ENCODE measurements at regions not wholly inside any gene's neighbourhood (a gene's known extent, or its start where the extent isn't known, plus 50 kb on each side); places are given as distances from the start of the nearest gene placed in this dataset.

DNA sequence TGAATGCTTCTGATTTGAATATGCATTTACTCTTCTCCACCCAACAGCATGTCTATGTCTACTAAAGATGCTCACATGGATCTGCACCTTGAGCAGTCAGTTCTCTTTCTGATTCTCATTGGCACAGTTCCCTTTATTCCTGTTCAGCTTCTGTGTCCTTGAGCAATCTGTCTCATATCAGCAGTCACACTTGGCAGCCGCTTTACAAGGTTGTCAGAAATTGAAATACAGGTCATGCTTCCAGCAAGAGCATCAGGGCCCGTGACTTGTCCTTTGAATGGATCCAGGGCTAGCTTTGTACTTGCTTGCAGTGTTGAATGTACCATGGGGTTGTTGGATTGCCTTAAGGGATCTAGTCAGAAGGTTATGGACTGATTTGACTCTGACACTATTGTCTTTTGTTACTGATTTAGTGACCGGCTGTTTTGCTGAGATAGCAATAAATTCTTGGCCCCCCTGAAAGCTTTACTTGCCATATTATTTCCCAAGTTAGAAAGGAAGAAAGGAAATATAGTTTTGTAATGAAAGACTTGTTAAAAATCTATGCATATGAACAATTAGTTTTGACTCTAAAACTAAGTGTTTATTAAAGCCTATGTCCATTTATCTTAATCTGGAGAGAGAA lies 273.4 kb upstream of the ISL1 start:
- no peaks in the 10 kb centered on the region for H3K36me3 ChIP-seq
- TF ChIP-seq, protein P1, sequence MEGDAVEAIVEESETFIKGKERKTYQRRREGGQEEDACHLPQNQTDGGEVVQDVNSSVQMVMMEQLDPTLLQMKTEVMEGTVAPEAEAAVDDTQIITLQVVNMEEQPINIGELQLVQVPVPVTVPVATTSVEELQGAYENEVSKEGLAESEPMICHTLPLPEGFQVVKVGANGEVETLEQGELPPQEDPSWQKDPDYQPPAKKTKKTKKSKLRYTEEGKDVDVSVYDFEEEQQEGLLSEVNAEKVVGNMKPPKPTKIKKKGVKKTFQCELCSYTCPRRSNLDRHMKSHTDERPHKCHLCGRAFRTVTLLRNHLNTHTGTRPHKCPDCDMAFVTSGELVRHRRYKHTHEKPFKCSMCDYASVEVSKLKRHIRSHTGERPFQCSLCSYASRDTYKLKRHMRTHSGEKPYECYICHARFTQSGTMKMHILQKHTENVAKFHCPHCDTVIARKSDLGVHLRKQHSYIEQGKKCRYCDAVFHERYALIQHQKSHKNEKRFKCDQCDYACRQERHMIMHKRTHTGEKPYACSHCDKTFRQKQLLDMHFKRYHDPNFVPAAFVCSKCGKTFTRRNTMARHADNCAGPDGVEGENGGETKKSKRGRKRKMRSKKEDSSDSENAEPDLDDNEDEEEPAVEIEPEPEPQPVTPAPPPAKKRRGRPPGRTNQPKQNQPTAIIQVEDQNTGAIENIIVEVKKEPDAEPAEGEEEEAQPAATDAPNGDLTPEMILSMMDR (IDR thresholded peaks at IDR 0.05): no peak
- no peak for TF ChIP-seq POLR2A (IDR thresholded peaks at IDR 0.05)
- TF ChIP-seq POLR2AphosphoS5 (IDR thresholded peaks at IDR 0.05): no peak
- TF ChIP-seq EP300 (IDR thresholded peaks at IDR 0.05): no peak
- DNase-seq: no peak
- no peak for ATAC-seq (ENCODE audit: low FRiP score in 2 of 2)
- no peaks in the 10 kb centered on the region for H3K9me3 ChIP-seq
- H3K27me3 ChIP-seq: no peaks in the 10 kb centered on the region
- no peak overlapping the region for H3K27ac ChIP-seq
- WGBS, 2 donors: 70 to 72% methylated on average over 3 of the region's 3 CpGs
- no peaks in the 10 kb centered on the region for H3K4me1 ChIP-seq
- H3K4me3 ChIP-seq: no peak overlapping the region

DNA sequence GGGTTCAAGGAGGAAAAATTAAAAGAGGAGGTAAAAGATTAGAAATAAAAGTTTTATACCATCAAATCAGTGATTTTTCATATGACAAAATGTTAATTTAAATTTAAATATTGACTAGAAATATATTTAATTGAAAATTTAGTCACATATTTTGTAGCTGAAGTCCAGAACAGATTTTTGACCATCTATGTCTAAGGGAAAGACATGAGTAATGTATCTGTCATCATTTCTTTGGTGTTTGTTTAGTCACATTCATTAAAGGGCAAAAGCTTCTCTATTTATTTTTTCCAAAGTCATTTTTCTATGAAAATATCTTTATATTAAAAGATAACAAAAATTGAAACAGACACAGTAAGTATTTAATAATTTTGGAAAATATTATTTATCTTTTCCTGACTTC lies 252.0 kb upstream of the ISL1 start:
- no peaks in the 10 kb centered on the region for H3K9me3 ChIP-seq
- H3K4me3 ChIP-seq: no peak overlapping the region
- H3K4me1 ChIP-seq: no peaks in the 10 kb centered on the region
- H3K27me3 ChIP-seq: no peaks in the 10 kb centered on the region
- ATAC-seq (ENCODE audit: low FRiP score in 2 of 2) (no peak), DNase-seq (no peak)
- no peak overlapping the region for H3K27ac ChIP-seq
- no peaks in the 10 kb centered on the region for H3K36me3 ChIP-seq
- TF ChIP-seq POLR2AphosphoS5 (IDR thresholded peaks at IDR 0.05): no peak
- TF ChIP-seq, protein P1 (IDR thresholded peaks at IDR 0.05): no peak
- no peak for TF ChIP-seq POLR2A (IDR thresholded peaks at IDR 0.05)
- no peak for TF ChIP-seq EP300 (IDR thresholded peaks at IDR 0.05)

DNA sequence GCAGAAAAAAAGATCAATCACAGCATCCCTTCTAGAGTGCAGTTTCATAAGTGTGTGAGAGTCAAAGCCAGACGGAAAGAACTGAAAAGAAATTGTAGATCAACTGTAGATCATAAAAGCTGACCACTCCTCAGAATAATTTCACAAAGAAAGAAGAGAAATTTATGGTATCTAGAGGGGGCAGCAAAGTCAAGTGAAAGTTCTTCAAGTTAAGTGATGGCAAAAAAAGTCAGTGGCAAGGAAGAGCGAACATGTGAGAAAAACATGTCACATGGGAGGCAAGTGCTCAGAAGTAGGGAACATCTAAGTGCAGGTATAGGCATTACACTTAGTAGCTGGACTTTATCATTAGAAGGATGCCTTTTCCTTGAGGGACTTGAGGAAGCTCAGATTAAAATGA lies 245.1 kb upstream of the ISL1 start:
- DNase-seq (no peak), ATAC-seq (ENCODE audit: low FRiP score in 2 of 2) (no peak)
- Histone ChIP-seq H3K4me3 (no peak overlapping the region), H3K27me3 (no peaks in the 10 kb centered on the region), H3K4me1 (no peaks in the 10 kb centered on the region), H3K9me3 (no peaks in the 10 kb centered on the region), H3K36me3 (no peaks in the 10 kb centered on the region), H3K27ac (no peak overlapping the region)
- TF ChIP-seq EP300 (IDR thresholded peaks at IDR 0.05) (no peak), POLR2AphosphoS5 (IDR thresholded peaks at IDR 0.05) (no peak), POLR2A (IDR thresholded peaks at IDR 0.05) (no peak)
- TF ChIP-seq, protein P1 (IDR thresholded peaks at IDR 0.05): no peak
- 65 to 67% methylated on average over 2 of the region's 2 CpGs for WGBS, 2 donors

DNA sequence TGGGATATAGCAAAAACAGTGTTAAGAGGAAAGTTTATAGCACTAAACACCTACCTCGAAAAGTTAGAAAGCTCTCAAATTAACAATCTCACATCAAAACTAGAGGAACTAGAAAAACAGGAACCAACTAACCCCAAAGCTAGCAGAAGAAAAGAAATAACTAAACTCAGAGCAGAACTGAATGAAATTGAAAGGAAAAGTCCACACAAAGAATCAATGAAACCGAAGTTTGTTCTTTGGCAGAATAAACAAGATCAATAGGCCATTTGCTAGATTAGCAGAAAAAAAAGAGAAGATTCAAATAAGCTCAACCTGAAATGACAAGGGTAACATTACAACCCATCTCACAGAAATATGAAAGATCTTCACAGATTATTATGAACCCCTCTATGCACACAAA lies 234.8 kb upstream of the ISL1 start:
- ATAC-seq (ENCODE audit: low FRiP score in 2 of 2) (no peak), DNase-seq (no peak)
- no peaks in the 10 kb centered on the region for H3K27me3 ChIP-seq
- 67 to 89% methylated on average over 2 of the region's 2 CpGs for WGBS, 2 donors
- peaks cover 0 to 7% (median 4%) of the 10 kb centered on the region in 4 donors for H3K9me3 ChIP-seq
- H3K4me1 ChIP-seq: no peaks in the 10 kb centered on the region
- H3K27ac ChIP-seq: no peak overlapping the region
- TF ChIP-seq POLR2AphosphoS5 (IDR thresholded peaks at IDR 0.05) (no peak), EP300 (IDR thresholded peaks at IDR 0.05) (no peak), POLR2A (IDR thresholded peaks at IDR 0.05) (no peak)
- TF ChIP-seq, protein P1 (IDR thresholded peaks at IDR 0.05): no peak
- H3K4me3 ChIP-seq: no peak overlapping the region
- no peaks in the 10 kb centered on the region for H3K36me3 ChIP-seq

DNA sequence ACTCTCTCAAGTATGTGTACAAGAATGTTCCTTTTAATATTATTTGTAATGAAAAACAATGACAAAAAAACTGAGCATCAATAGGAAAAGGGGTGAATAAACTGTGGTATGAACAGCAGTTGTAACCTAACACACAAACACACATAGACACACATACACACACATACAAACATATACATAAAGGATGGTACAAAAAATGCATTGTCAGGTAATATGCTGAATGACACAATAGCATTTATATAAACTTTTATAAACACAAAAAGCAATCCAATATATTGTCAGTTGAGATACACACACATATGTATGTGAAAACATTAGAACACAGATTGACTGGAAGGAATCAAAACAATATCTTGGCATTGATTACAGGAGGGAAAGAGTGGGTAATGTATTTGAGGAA lies 227.0 kb upstream of the ISL1 start:
- Histone ChIP-seq H3K27me3 (no peaks in the 10 kb centered on the region), H3K36me3 (no peaks in the 10 kb centered on the region), H3K27ac (no peak overlapping the region), H3K4me1 (no peaks in the 10 kb centered on the region), H3K9me3 (peaks cover 0 to 11% (median 4%) of the 10 kb centered on the region in 4 donors), H3K4me3 (no peak overlapping the region)
- DNase-seq: no peak
- TF ChIP-seq POLR2AphosphoS5 (IDR thresholded peaks at IDR 0.05): no peak
- TF ChIP-seq, protein P1 (IDR thresholded peaks at IDR 0.05): no peak
- TF ChIP-seq EP300 (IDR thresholded peaks at IDR 0.05): no peak
- no peak for TF ChIP-seq POLR2A (IDR thresholded peaks at IDR 0.05)
- no peak for ATAC-seq (ENCODE audit: low FRiP score in 2 of 2)

Data from upper lobe of left lung (tissue), 6 donors.